LNCAP (cell line): ENCODE measurements at regions not wholly inside any gene's neighbourhood (a gene's known extent, or its start where the extent isn't known, plus 50 kb on each side); places are given as distances from the start of the nearest gene placed in this dataset.

Experiments
- TF ChIP-seq, protein P1 (sequence below): fragments of 450-650 bp; IDR thresholded peaks from 2 replicates; pipeline ENCODE4 v1.5.1; 2017; ENCODE audit warnings: mild to moderate bottlenecking

DNA sequence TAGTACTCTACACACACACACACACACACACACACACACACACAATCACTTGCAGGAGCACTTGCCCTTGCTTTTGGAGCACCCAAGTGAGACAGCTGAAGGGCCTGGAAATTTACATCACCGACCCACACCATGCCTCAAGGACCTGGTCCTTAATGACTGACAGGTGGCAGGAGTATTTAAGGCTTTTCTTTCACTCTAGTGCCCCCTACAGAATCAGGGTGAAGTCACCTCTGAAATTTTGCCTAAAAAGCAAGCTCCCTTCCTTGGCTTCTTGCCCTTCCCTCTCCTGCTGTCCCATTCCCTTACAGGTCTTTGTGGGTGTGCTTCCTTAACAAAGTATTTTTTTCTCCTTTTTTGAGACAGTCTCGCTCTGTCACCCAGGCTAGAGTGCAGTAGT lies 353.5 kb upstream of the IRAK1BP1 start:
- TF ChIP-seq, protein P1, sequence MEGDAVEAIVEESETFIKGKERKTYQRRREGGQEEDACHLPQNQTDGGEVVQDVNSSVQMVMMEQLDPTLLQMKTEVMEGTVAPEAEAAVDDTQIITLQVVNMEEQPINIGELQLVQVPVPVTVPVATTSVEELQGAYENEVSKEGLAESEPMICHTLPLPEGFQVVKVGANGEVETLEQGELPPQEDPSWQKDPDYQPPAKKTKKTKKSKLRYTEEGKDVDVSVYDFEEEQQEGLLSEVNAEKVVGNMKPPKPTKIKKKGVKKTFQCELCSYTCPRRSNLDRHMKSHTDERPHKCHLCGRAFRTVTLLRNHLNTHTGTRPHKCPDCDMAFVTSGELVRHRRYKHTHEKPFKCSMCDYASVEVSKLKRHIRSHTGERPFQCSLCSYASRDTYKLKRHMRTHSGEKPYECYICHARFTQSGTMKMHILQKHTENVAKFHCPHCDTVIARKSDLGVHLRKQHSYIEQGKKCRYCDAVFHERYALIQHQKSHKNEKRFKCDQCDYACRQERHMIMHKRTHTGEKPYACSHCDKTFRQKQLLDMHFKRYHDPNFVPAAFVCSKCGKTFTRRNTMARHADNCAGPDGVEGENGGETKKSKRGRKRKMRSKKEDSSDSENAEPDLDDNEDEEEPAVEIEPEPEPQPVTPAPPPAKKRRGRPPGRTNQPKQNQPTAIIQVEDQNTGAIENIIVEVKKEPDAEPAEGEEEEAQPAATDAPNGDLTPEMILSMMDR, result no peak

DNA sequence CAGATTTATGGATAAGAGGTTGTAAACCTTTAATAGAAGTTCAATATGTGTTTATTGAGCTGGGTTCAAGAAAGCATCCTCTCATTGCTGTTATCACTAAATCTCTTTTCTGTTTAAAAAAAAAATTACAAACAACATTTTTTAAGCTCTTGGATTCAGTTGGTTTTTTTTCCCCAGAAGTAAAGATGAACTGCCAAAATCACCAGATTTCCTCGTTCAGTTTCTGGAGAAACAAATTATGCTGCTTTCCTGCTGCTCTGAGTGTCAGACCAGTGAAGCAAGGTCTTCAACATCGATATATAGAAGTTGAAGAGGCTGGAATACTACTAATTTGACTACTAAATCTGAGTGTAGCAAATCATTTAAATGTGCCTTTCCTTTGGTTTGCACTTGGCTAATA lies 352.1 kb upstream of the IRAK1BP1 start:
- TF ChIP-seq, protein P1, result no peak

GRCh38 chr6:78517399-78517798 lies 350.0 kb upstream of the IRAK1BP1 start:
- TF ChIP-seq, protein P1, result no peak

DNA sequence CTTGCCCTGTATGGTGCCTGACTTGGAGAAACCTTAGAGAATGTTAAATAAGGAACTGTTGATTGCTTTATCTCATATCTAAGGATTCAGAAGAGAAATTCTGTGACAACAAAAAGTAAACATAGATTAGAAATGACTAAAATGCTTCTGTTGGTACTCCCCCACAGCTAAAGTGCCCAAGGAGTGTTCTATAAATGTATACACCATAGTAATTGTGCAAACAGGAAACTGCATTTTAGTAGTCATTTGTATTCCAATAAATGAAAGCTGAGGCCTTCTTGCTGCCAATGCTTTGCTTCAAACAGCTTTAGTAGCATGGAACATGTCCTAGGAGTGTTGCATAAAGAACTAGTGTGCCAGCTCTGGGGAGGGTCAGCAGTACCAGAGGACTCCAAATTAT lies 343.7 kb upstream of the IRAK1BP1 start:
- TF ChIP-seq, protein P1, result no peak

GRCh38 chr6:78525976-78526375 lies 341.4 kb upstream of the IRAK1BP1 start:
- TF ChIP-seq, protein P1, result no peak

DNA sequence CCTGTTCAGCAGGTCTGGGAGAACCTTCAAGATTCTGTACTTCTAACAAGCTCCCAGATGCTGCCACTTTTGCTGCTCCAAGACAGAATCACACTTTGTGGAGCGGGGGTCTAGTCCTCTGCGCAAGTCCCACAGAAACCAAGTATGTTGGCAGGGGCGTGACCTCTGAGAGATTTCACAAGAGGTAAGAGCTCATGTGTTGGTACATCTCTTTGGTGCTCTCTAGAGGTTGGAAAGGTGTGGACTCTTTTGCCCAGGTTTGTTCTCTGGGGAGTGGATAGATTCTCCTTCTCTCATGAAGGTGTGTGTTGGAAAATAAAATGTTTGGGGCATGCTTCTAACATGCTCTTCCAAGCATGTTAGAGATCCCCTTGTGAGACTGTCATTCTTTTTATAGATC lies 340.9 kb upstream of the IRAK1BP1 start:
- TF ChIP-seq, protein P1, result no peak

GRCh38 chr6:78528926-78529325 lies 338.4 kb upstream of the IRAK1BP1 start:
- TF ChIP-seq, protein P1, result no peak

DNA sequence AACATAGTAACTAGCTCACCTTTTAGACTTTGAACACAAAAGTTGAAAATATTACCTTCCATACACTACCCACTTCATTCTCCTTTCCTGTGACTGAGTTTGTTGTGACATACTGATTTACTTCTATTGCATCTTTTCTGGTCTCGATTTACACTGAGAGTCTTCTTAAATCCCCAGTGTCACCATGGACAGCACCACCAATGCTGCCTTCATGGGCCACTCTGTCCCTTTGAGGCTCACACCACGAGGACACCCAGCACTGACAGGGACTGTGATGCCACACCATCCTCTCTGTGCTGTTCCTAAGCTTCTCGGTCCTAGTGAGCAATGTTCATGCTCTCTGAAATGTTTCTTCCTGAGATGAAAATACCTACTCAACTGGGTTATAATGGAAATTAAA lies 337.1 kb upstream of the IRAK1BP1 start:
- TF ChIP-seq, protein P1, result no peak
